ENCODE measurements at regions not wholly inside any gene's neighbourhood (a gene's known extent, or its start where the extent isn't known, plus 50 kb on each side); places are given as distances from the start of the nearest gene placed in this dataset.

- Histone ChIP-seq H3K27me3 (no peaks in the 10 kb centered on the region), H3K4me3 (no peak overlapping the region), H3K9me3 (no peaks in the 10 kb centered on the region), H3K36me3 (no peaks in the 10 kb centered on the region), H3K4me1 (no peaks in the 10 kb centered on the region), H3K27ac (no peak overlapping the region)
- DNase-seq, result no peak
- TF ChIP-seq CTCF (IDR thresholded peaks at IDR 0.05) (no peak), POLR2A (IDR thresholded peaks at IDR 0.05) (no peak)
- intact Hi-C loops (cut with DNase I; ENCODE audit: low total_unique reads), result no loop called here
These were observed 168.3 kb downstream of the NRP2 start for GRCh38 chr2:205850611-205851010.

- no peak overlapping the region for H3K27ac ChIP-seq
- no peaks in the 10 kb centered on the region for H3K27me3 ChIP-seq
- no peak for DNase-seq
- no peak overlapping the region for H3K4me3 ChIP-seq
- no peaks in the 10 kb centered on the region for H3K36me3 ChIP-seq
- no peaks in the 10 kb centered on the region for H3K4me1 ChIP-seq
- no peak for TF ChIP-seq CTCF (IDR thresholded peaks at IDR 0.05)
- TF ChIP-seq POLR2A (IDR thresholded peaks at IDR 0.05), result no peak
- intact Hi-C loops (cut with DNase I; ENCODE audit: low total_unique reads), result no loop called here
- H3K9me3 ChIP-seq, result no peaks in the 10 kb centered on the region
These were observed 167.8 kb downstream of the NRP2 start for GRCh38 chr2:205850132-205850531.

- Histone ChIP-seq H3K9me3 (no peaks in the 10 kb centered on the region), H3K4me1 (no peaks in the 10 kb centered on the region), H3K27ac (no peak overlapping the region), H3K4me3 (no peak overlapping the region), H3K36me3 (no peaks in the 10 kb centered on the region), H3K27me3 (no peaks in the 10 kb centered on the region)
- TF ChIP-seq POLR2A (IDR thresholded peaks at IDR 0.05), result no peak
- TF ChIP-seq CTCF (IDR thresholded peaks at IDR 0.05), result no peak
- intact Hi-C loops (cut with DNase I; ENCODE audit: low total_unique reads), result no loop called here
- DNase-seq, result no peak
These were observed 166.8 kb downstream of the NRP2 start for GRCh38 chr2:205849136-205849535.

GRCh38 chr2:205848601-205849000 lies 166.3 kb downstream of the NRP2 start:
- intact Hi-C loops (cut with DNase I; ENCODE audit: low total_unique reads), result no loop called here
- Histone ChIP-seq H3K27ac (no peak overlapping the region), H3K4me1 (no peaks in the 10 kb centered on the region), H3K27me3 (no peaks in the 10 kb centered on the region), H3K4me3 (no peak overlapping the region), H3K36me3 (no peaks in the 10 kb centered on the region), H3K9me3 (no peaks in the 10 kb centered on the region)
- no peak for DNase-seq
- TF ChIP-seq CTCF (IDR thresholded peaks at IDR 0.05), result no peak
- no peak for TF ChIP-seq POLR2A (IDR thresholded peaks at IDR 0.05)

All from uterus (tissue), 3 donors.